Spleen (tissue), 11 donors: ENCODE measurements at regions not wholly inside any gene's neighbourhood (a gene's known extent, or its start where the extent isn't known, plus 50 kb on each side); places are given as distances from the start of the nearest gene placed in this dataset.

ENCODE experiments used
- DNase-seq: peaks from one replicate; pipeline ENCODE4 v3.0.0-alpha.2; 2020
- H3K27ac ChIP-seq, 8 donors: fragments of 200-600 bp; sonication (generic) in 7 of 8; 1 replicate in 4 of 8; 2 replicates in 4 of 8; pipeline versions ENCODE4 v1.5.0 to v1.8.0; 2016 to 2021; ENCODE audit warnings: inconsistent platforms in 4 of 8, mild to moderate bottlenecking in 4 of 8, moderate library complexity in 1 of 8
- H3K27me3 ChIP-seq, 7 donors: fragments of 200-600 bp; sonication (generic) in 6 of 7; replicated peaks in 1 of 7; 1 replicate in 4 of 7; 2 replicates in 3 of 7; pipeline versions ENCODE4 v1.5.0 to v1.8.0; 2016 to 2021; ENCODE audit warnings: inconsistent platforms in 3 of 7, mild to moderate bottlenecking in 1 of 7
- H3K36me3 ChIP-seq, 6 donors: fragments of 200-600 bp; sonication (generic) in 5 of 6; 1 replicate in 4 of 6; 2 replicates in 2 of 6; pipeline versions ENCODE4 v1.5.0 to v1.8.0; 2016 to 2021; ENCODE audit warnings: inconsistent platforms in 2 of 6
- H3K4me1 ChIP-seq, 6 donors: fragments of 200-600 bp; sonication (generic) in 5 of 6; 1 replicate in 3 of 6; 2 replicates in 3 of 6; pipeline versions ENCODE4 v1.5.0 to v1.8.0; 2016 to 2021; ENCODE audit warnings: inconsistent platforms in 3 of 6
- H3K4me3 ChIP-seq, 8 donors: fragments of 200-600 bp; sonication (generic) in 7 of 8; 1 replicate in 4 of 8; 2 replicates in 4 of 8; pipeline versions ENCODE4 v1.5.0 to v1.8.0; 2016 to 2021; ENCODE audit warnings: inconsistent platforms in 4 of 8, mild to moderate bottlenecking in 4 of 8, moderate library complexity in 2 of 8
- H3K9me3 ChIP-seq, 8 donors: fragments of 200-600 bp; sonication (generic) in 7 of 8; 1 replicate in 4 of 8; 2 replicates in 4 of 8; pipeline versions ENCODE4 v1.5.0 to v1.8.0; 2016 to 2021; ENCODE audit warnings: inconsistent platforms in 4 of 8
- POLR2A ChIP-seq, 3 donors: fragments of 450-650 bp; IDR thresholded peaks; one replicate each; pipeline ENCODE4 v1.5.1; 2017; ENCODE audit warnings: antibody characterized with exemption in 3 of 3, mild to moderate bottlenecking in 1 of 3
- POLR2AphosphoS5 ChIP-seq, 3 donors: sonication (generic); formaldehyde crosslinking; IDR thresholded peaks; one replicate each; pipeline ENCODE4 v1.5.1; 2017; ENCODE audit warnings: antibody characterized with exemption in 3 of 3
- WGBS, 5 donors: extraction: QIAGEN DNeasy Blood & Tissue Kit in 3 of 5; methylation state at CpG; one replicate each; pipeline versions ENCODE4 v1.1.5 to v1.1.7; 2013 to 2018; 5-methylcytosine and 5-hydroxymethylcytosine counted together
- intact Hi-C: fragments of 100-400 bp; cut with DNase I; formaldehyde crosslinking; loops from one replicate; pipeline ENCODE4 v1.15.0; 2023; ENCODE audit warnings: low total_unique reads
- TF ChIP-seq, protein P1 (sequence below), 11 experiments: fragments of 200-600 bp in 7 of 11; fragments of 450-650 bp in 4 of 11; sonication (generic) in 4 of 11; IDR thresholded peaks in 8 of 11; conservative IDR thresholded peaks in 3 of 11; 1 replicate in 7 of 11; 2 replicates in 4 of 11; pipeline versions ENCODE4 v1.4.0 to v1.8.0; 2016 to 2021; ENCODE audit warnings: antibody characterized with exemption in 11 of 11, inconsistent platforms in 4 of 11, mild to moderate bottlenecking in 1 of 11
- donor health status: healthy with polysubstance abuse.
- donor health status: DM: no; HTN: no; CAD: no; lungs with moderate emphysema.
- donor health status: DM: no; HTN: no; CAD: no.
- donor health status: Bipolar disorder and iron deficiency.
- donor health status: healthy.
- donor health status: DM: no; HTN: no; CAD: no.
- donor health status: DM: yes; HTN: yes; CAD: no.

DNA sequence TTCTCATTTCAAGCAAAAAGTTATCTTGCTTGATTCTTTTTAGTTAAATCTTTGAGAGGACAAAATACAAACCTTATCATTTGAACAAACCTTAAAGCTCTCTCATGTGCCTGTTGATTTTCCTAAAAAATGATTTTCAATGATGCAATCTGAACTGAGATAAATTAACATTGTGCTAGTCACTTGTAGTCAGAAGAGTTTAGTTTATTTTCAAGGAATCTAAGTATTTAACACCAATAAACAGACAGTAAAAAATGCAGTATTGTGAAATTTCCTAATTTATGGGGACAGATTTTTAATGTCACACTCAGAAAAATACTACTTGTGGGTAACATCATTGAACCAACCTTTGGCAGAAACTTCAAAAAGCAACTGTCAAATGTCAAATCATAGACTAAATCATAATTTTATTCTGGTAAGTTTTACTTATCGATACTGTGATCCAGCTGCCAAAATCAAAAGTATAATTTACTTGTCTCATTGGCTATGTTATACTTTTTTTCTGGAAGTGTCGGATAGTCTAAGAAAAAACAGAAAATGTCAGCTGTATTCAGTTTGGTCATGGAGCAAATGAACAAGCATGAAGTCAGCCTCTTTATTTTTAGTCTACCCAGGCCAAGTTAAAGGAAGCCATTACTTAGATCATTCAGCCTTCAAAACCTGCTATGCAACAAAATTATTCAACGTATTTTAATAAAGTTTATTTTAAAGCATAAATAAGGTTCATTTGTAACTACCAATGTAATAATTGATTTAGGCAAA, 52.4 kb upstream of the FNDC3B start:
- TF ChIP-seq POLR2A (IDR thresholded peaks at IDR 0.05) (no peak), POLR2AphosphoS5 (IDR thresholded peaks at IDR 0.05) (no peak)
- TF ChIP-seq, protein P1, sequence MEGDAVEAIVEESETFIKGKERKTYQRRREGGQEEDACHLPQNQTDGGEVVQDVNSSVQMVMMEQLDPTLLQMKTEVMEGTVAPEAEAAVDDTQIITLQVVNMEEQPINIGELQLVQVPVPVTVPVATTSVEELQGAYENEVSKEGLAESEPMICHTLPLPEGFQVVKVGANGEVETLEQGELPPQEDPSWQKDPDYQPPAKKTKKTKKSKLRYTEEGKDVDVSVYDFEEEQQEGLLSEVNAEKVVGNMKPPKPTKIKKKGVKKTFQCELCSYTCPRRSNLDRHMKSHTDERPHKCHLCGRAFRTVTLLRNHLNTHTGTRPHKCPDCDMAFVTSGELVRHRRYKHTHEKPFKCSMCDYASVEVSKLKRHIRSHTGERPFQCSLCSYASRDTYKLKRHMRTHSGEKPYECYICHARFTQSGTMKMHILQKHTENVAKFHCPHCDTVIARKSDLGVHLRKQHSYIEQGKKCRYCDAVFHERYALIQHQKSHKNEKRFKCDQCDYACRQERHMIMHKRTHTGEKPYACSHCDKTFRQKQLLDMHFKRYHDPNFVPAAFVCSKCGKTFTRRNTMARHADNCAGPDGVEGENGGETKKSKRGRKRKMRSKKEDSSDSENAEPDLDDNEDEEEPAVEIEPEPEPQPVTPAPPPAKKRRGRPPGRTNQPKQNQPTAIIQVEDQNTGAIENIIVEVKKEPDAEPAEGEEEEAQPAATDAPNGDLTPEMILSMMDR (IDR thresholded peaks at IDR 0.05 in 8 of 11, conservative IDR thresholded peaks at IDR 0.05 in 3 of 11) = no peak
- Histone ChIP-seq H3K27me3 (no peaks in the 10 kb centered on the region), H3K27ac (peak overlapping the region in 6 of 8 donors; percentile 36 to 85 (median 72)), H3K9me3 (no peaks in the 10 kb centered on the region), H3K36me3 (no peaks in the 10 kb centered on the region), H3K4me1 (peaks cover 0 to 46% (median 7%) of the 10 kb centered on the region in 6 donors), H3K4me3 (no peak overlapping the region)
- intact Hi-C loops = no loop called here
- DNase-seq = no peak
- 76 to 83% (median 80%) methylated on average over 3 of the region's 3 CpGs for WGBS, 5 donors
